IPS DF 6.9 (cell line): ENCODE measurements at regions not wholly inside any gene's neighbourhood (a gene's known extent, or its start where the extent isn't known, plus 50 kb on each side); places are given as distances from the start of the nearest gene placed in this dataset.

ENCODE experiments used
- DNase-seq: peaks from one replicate; pipeline ENCODE4 v3.0.0-alpha.2; 2013; ENCODE audit warnings: low read depth, low spot score
- H3K27ac ChIP-seq: one replicate; pipeline ENCODE4 v1.5.1; 2013; ENCODE audit warnings: low read length, control low read depth
- H3K27me3 ChIP-seq: 2 replicates; pipeline ENCODE4 v1.6.1; 2013; ENCODE audit warnings: mild to moderate bottlenecking, low read length; ENCODE audit not compliant: control insufficient read depth, insufficient read depth
- H3K36me3 ChIP-seq: 2 replicates; pipeline ENCODE4 v1.6.1; 2013; ENCODE audit warnings: low read length; ENCODE audit not compliant: control insufficient read depth, insufficient read depth
- H3K4me1 ChIP-seq: 2 replicates; pipeline ENCODE4 v1.6.1; 2013; ENCODE audit warnings: low read length; ENCODE audit not compliant: control insufficient read depth, insufficient read depth
- H3K4me3 ChIP-seq: 2 replicates; pipeline ENCODE4 v1.5.1; 2013; ENCODE audit warnings: mild to moderate bottlenecking, low read length
- H3K9me3 ChIP-seq: 2 replicates; pipeline ENCODE4 v1.6.1; 2013; ENCODE audit warnings: low read length, inconsistent platforms; ENCODE audit not compliant: control insufficient read depth, insufficient read depth
- WGBS: extraction: QIAGEN DNeasy Blood & Tissue Kit; methylation state at CpG from one replicate; pipeline ENCODE4 v1.1.7; 2013; ENCODE audit warnings: mixed read lengths, missing lambda C conversion rate; ENCODE audit not compliant: insufficient read length, insufficient coverage; 5-methylcytosine and 5-hydroxymethylcytosine counted together

GRCh38 chr6:74096329-74096728 is 400.3 kb downstream of the CD109 start:
- Histone ChIP-seq H3K27me3 (no peaks in the 10 kb centered on the region), H3K36me3 (no peaks in the 10 kb centered on the region), H3K27ac (no peak overlapping the region), H3K9me3 (no peaks in the 10 kb centered on the region), H3K4me3 (no peak overlapping the region), H3K4me1 (no peaks in the 10 kb centered on the region)
- DNase-seq: no peak

GRCh38 chr6:74093361-74093760 is 397.4 kb downstream of the CD109 start:
- Histone ChIP-seq H3K4me3 (no peak overlapping the region), H3K9me3 (no peaks in the 10 kb centered on the region), H3K4me1 (no peaks in the 10 kb centered on the region), H3K27me3 (no peaks in the 10 kb centered on the region), H3K36me3 (no peaks in the 10 kb centered on the region), H3K27ac (no peak overlapping the region)
- no peak for DNase-seq
- no CpG with 5 or more reads among the region's 1 CpG for WGBS

GRCh38 chr6:74091794-74092157 is 395.8 kb downstream of the CD109 start:
- Histone ChIP-seq H3K9me3 (no peaks in the 10 kb centered on the region), H3K4me3 (no peak overlapping the region), H3K27me3 (no peaks in the 10 kb centered on the region), H3K36me3 (no peaks in the 10 kb centered on the region), H3K27ac (no peak overlapping the region), H3K4me1 (no peaks in the 10 kb centered on the region)
- no CpG with 5 or more reads among the region's 5 CpGs for WGBS
- DNase-seq: no peak

DNA sequence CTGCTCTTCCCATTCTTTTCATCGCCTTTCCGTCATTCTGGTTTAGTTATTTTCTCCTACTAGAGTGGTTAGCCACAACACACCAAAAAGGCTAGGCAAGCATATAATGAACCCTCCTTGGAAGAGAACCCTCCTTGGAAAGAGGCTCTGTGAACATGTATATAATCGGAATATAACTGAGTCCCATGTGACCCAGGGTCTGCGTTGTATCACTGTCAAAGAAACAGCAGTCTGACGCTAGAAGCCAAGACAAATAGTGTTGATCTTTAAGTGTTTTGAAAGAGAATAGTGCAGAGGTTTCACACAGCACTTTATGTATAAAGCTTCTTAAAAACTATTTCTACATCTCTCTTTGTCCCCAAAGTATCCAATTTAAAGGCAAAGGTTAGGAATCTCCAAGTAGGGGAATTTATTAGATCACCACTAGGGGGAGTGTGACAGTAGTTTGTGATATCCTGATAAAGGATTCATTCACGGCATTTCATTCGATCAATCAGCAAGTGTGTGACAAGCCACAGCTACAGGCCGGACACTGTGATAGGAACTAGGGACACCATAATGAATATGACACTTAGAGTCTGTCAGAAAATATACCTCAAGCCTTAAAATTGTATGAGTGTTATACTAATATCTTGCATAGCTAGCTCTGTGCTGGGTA is 395.3 kb downstream of the CD109 start:
- H3K4me1 ChIP-seq: no peaks in the 10 kb centered on the region
- WGBS: no CpG with 5 or more reads among the region's 8 CpGs
- no peaks in the 10 kb centered on the region for H3K27me3 ChIP-seq
- H3K9me3 ChIP-seq: no peaks in the 10 kb centered on the region
- DNase-seq: peak; percentile 25
- H3K4me3 ChIP-seq: no peak overlapping the region
- H3K36me3 ChIP-seq: no peaks in the 10 kb centered on the region
- H3K27ac ChIP-seq: no peak overlapping the region

DNA sequence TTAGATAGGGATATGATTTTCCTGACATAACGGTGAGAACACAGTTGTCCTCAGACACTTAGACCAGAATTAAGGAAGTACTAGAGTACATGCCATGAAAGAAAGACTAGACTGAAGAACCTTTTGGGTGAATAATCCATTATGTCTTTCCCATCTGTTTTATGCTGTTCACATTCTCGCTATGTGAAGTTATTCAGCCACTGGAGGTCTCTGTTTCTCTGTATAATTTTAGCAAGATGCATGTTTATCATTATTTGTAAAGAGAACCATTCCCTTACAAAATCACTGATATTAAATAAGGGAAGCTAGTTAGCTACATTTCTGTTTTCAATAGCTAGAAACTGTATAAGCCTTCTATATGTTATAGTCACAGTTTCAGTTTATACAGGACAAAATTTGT is 391.9 kb downstream of the CD109 start:
- no peak overlapping the region for H3K4me3 ChIP-seq
- H3K4me1 ChIP-seq: no peaks in the 10 kb centered on the region
- DNase-seq: no peak
- no peaks in the 10 kb centered on the region for H3K9me3 ChIP-seq
- H3K27me3 ChIP-seq: no peaks in the 10 kb centered on the region
- no peak overlapping the region for H3K27ac ChIP-seq
- H3K36me3 ChIP-seq: no peaks in the 10 kb centered on the region
- no CpG with 5 or more reads among the region's 2 CpGs for WGBS

DNA sequence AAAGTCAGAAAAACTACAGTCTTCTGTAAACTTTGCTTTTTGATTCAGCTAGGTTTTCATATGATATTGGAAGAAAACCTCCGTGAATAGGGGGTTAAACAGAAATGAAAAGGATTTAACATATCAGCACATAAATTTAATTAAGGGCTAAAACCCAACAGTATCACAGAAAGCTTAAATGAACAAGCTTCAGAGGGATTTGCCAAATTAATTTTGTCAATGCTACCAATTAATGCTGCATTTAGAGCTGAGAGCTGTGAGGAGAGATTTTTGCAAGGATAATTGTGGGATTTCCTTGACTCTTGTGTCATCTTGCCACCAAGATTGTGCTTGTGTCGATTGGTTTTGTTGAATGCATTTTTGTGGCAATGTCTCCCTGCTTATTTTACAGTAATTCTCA is 379.9 kb downstream of the CD109 start:
- H3K9me3 ChIP-seq: no peaks in the 10 kb centered on the region
- no peaks in the 10 kb centered on the region for H3K36me3 ChIP-seq
- no peak overlapping the region for H3K27ac ChIP-seq
- no peak for DNase-seq
- no peaks in the 10 kb centered on the region for H3K27me3 ChIP-seq
- H3K4me3 ChIP-seq: no peak overlapping the region
- H3K4me1 ChIP-seq: no peaks in the 10 kb centered on the region
- no CpG with 5 or more reads among the region's 2 CpGs for WGBS

GRCh38 chr6:74075323-74075722 is 379.3 kb downstream of the CD109 start:
- no peaks in the 10 kb centered on the region for H3K27me3 ChIP-seq
- DNase-seq: no peak

DNA sequence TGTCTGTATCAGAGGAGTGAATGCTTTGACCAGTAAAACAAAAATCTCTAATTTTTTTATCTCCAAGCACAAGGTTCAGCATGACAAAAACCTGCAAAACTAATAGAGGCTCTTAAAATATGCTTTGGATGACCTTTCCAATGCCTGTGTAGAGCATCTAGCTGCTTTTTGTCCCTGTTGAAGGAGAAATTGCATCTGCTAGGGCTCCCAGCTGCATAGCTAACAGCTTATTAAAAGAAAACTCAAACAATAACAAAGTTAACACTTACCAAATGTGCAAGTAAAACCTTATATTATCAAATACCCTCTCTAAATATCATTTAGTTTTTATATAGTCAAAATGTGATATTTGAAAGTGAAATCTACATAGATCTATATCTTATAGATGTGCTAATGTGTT is 378.6 kb downstream of the CD109 start:
- Histone ChIP-seq H3K4me3 (no peak overlapping the region), H3K27me3 (no peaks in the 10 kb centered on the region), H3K36me3 (no peaks in the 10 kb centered on the region), H3K4me1 (no peaks in the 10 kb centered on the region), H3K9me3 (no peaks in the 10 kb centered on the region), H3K27ac (no peak overlapping the region)
- DNase-seq: no peak

More at GRCh38 chr6:74075323-74075722, 379.3 kb downstream of the CD109 start:
- Histone ChIP-seq H3K27ac (no peak overlapping the region), H3K36me3 (no peaks in the 10 kb centered on the region), H3K9me3 (no peaks in the 10 kb centered on the region), H3K4me1 (no peaks in the 10 kb centered on the region), H3K4me3 (no peak overlapping the region)
- WGBS: no CpG with 5 or more reads among the region's 3 CpGs

GRCh38 chr6:74073999-74074398 is 378.0 kb downstream of the CD109 start:
- no peaks in the 10 kb centered on the region for H3K9me3 ChIP-seq
- no peaks in the 10 kb centered on the region for H3K27me3 ChIP-seq
- no peaks in the 10 kb centered on the region for H3K4me1 ChIP-seq
- H3K27ac ChIP-seq: no peak overlapping the region
- H3K4me3 ChIP-seq: no peak overlapping the region
- no peaks in the 10 kb centered on the region for H3K36me3 ChIP-seq
- DNase-seq: no peak
- WGBS: no CpG with 5 or more reads among the region's 3 CpGs

DNA sequence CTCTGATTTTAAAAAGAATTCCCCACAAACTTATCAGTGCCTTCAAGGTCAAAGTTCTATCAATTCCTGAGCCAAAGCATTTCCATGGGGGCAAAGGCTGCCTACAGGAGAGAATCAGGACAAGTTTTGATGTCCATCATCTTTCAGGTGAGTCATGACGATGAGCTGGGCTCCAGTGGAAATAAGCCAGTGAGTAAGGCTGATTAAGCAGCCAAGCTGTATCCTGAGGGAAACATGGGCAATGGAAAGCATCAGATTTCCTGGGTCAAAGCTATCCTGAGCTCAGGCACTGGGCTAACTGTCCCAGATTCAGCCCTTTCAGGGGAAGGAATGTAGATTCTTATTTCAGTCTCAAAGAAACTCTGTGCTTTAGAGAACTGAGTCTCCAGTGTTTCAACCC is 377.4 kb downstream of the CD109 start:
- H3K27ac ChIP-seq: no peak overlapping the region
- no peak for DNase-seq
- no peaks in the 10 kb centered on the region for H3K4me1 ChIP-seq
- H3K9me3 ChIP-seq: no peaks in the 10 kb centered on the region
- no peaks in the 10 kb centered on the region for H3K36me3 ChIP-seq
- H3K27me3 ChIP-seq: no peaks in the 10 kb centered on the region
- H3K4me3 ChIP-seq: no peak overlapping the region
- no CpG with 5 or more reads among the region's 1 CpG for WGBS

DNA sequence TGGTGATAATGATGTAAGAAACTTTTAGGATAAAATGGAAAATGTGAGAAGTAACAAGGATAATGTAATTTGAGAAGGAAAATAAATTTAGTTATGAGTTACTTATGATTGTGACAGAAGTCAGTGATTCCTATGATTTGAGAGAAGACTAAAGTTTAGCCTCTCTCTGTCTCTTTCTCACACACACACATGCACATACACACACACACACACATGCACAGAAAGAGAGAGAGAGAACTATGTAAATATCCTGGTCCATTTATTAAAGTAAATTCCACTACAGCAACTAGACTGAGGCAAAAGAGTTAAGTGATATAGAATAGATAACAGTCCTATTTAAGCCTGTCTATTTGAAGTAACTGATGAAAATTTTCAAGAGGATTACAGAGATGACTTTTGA is 375.2 kb downstream of the CD109 start:
- no peaks in the 10 kb centered on the region for H3K9me3 ChIP-seq
- no peaks in the 10 kb centered on the region for H3K4me1 ChIP-seq
- no peak for DNase-seq
- no peaks in the 10 kb centered on the region for H3K27me3 ChIP-seq
- no peak overlapping the region for H3K4me3 ChIP-seq
- no peaks in the 10 kb centered on the region for H3K36me3 ChIP-seq
- H3K27ac ChIP-seq: no peak overlapping the region
